ENCODE measurements at regions not wholly inside any gene's neighbourhood (a gene's known extent, or its start where the extent isn't known, plus 50 kb on each side); places are given as distances from the start of the nearest gene placed in this dataset.

- Histone ChIP-seq H3K4me3 (ENCODE audit: low read depth, low read length) (no peak overlapping the region), H3K9ac (no peak overlapping the region), H3K4me2 (ENCODE audit: low read length) (no peak overlapping the region), H3K27me3 (ENCODE audit: control insufficient read depth, insufficient read depth, low read length) (no peaks in the 10 kb centered on the region), H3K4me1 (no peaks in the 10 kb centered on the region), H2AFZ (no peak overlapping the region), H3K36me3 (ENCODE audit: control insufficient read depth, insufficient read depth, low read length) (no peaks in the 10 kb centered on the region), H3K79me2 (no peaks in the 10 kb centered on the region), H3K9me3 (ENCODE audit: control insufficient read depth, low read length) (no peaks in the 10 kb centered on the region), H3K27ac (no peak overlapping the region)
- no peak for TF ChIP-seq CTCF (IDR thresholded peaks at IDR 0.05)
These were observed 114.5 kb downstream of the KLF5 start for GRCh38 chr13:73173279-73173811.

DNA sequence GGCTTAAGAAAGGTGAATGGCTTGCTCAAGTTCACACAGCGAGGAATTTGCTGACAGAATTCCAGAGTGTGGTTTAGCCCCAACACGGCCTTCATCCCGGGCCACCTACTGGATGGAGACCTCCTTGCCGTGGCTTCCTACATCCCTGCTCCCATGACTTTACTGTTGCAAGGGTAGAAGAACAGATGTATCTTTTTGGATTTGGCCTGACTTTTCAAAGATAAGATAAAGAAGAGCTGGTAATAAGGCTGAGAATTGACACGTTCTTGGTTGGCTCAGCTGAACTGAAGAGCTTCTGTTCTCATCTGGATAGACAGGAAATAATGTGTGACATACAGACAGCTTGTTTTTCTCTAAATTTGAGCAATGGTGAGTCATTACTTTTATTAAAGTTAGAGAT, 113.1 kb downstream of the KLF5 start:
- Histone ChIP-seq H3K27ac (no peak overlapping the region), H3K4me1 (no peaks in the 10 kb centered on the region), H3K9ac (no peak overlapping the region), H3K36me3 (ENCODE audit: control insufficient read depth, insufficient read depth, low read length) (no peaks in the 10 kb centered on the region), H3K9me3 (ENCODE audit: control insufficient read depth, low read length) (no peaks in the 10 kb centered on the region), H3K4me3 (ENCODE audit: low read depth, low read length) (no peak overlapping the region), H3K79me2 (no peaks in the 10 kb centered on the region), H3K4me2 (ENCODE audit: low read length) (no peak overlapping the region), H3K27me3 (ENCODE audit: control insufficient read depth, insufficient read depth, low read length) (no peaks in the 10 kb centered on the region), H2AFZ (no peak overlapping the region)
- TF ChIP-seq CTCF (IDR thresholded peaks at IDR 0.05): no peak

GRCh38 chr13:73171271-73171682, 112.5 kb downstream of the KLF5 start:
- H3K9ac ChIP-seq: no peak overlapping the region

GRCh38 chr13:73169971-73170370, 111.2 kb downstream of the KLF5 start:
- no peak overlapping the region for H3K27ac ChIP-seq
- no peak for TF ChIP-seq CTCF (IDR thresholded peaks at IDR 0.05)
- H3K9ac ChIP-seq: no peak overlapping the region
- H3K9me3 ChIP-seq (ENCODE audit: control insufficient read depth, low read length): no peaks in the 10 kb centered on the region
- no peak overlapping the region for H2AFZ ChIP-seq
- H3K4me1 ChIP-seq: no peaks in the 10 kb centered on the region
- no peaks in the 10 kb centered on the region for H3K36me3 ChIP-seq (ENCODE audit: control insufficient read depth, insufficient read depth, low read length)
- H3K79me2 ChIP-seq: no peaks in the 10 kb centered on the region
- H3K27me3 ChIP-seq (ENCODE audit: control insufficient read depth, insufficient read depth, low read length): no peaks in the 10 kb centered on the region
- no peak overlapping the region for H3K4me2 ChIP-seq (ENCODE audit: low read length)
- H3K4me3 ChIP-seq (ENCODE audit: low read depth, low read length): no peak overlapping the region

More at GRCh38 chr13:73171271-73171682, 112.5 kb downstream of the KLF5 start:
- no peak for TF ChIP-seq CTCF (IDR thresholded peaks at IDR 0.05)
- no peak overlapping the region for H2AFZ ChIP-seq
- no peak overlapping the region for H3K27ac ChIP-seq
- no peaks in the 10 kb centered on the region for H3K9me3 ChIP-seq (ENCODE audit: control insufficient read depth, low read length)
- no peaks in the 10 kb centered on the region for H3K79me2 ChIP-seq
- H3K27me3 ChIP-seq (ENCODE audit: control insufficient read depth, insufficient read depth, low read length): no peaks in the 10 kb centered on the region
- no peak overlapping the region for H3K4me2 ChIP-seq (ENCODE audit: low read length)
- H3K36me3 ChIP-seq (ENCODE audit: control insufficient read depth, insufficient read depth, low read length): no peaks in the 10 kb centered on the region
- no peak overlapping the region for H3K4me3 ChIP-seq (ENCODE audit: low read depth, low read length)
- H3K4me1 ChIP-seq: no peaks in the 10 kb centered on the region

DNA sequence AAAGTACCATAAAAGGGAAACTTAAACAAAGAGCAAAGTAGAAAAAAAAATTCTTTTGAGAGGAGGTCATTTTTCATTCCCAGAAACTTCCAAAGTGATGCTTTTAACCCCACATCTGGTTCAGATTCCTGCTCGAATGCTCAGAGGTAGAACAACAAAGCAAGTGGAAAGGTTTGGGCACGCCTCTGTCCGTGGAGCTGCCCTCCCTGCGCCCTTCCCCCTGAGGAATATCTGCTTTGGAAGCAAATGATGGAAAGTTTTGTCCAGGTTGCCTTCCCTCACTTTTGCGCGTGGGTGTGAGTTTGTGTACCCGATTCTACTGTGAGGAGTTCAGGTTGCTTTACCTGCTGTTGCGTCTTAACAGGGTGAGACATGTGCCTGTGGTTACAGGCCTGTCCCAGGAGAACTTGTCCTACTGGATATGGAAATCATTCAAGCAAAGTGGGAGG, 110.2 kb downstream of the KLF5 start:
- Histone ChIP-seq H3K9me3 (ENCODE audit: control insufficient read depth, low read length) (no peaks in the 10 kb centered on the region), H3K27me3 (ENCODE audit: control insufficient read depth, insufficient read depth, low read length) (no peaks in the 10 kb centered on the region), H3K4me2 (ENCODE audit: low read length) (no peak overlapping the region), H3K27ac (no peak overlapping the region), H3K36me3 (ENCODE audit: control insufficient read depth, insufficient read depth, low read length) (no peaks in the 10 kb centered on the region), H3K79me2 (no peaks in the 10 kb centered on the region), H2AFZ (no peak overlapping the region), H3K9ac (no peak overlapping the region), H3K4me3 (ENCODE audit: low read depth, low read length) (no peak overlapping the region), H3K4me1 (no peaks in the 10 kb centered on the region)
- no peak for TF ChIP-seq CTCF (IDR thresholded peaks at IDR 0.05)
